GM18870 (cell line): ENCODE measurements at regions not wholly inside any gene's neighbourhood (a gene's known extent, or its start where the extent isn't known, plus 50 kb on each side); places are given as distances from the start of the nearest gene placed in this dataset.
A peak's percentile ranks its signal among the peaks of the same experiment; 100 is the strongest.
"Not testable (repeated sequence)": the region's sequence is repeated elsewhere in the genome, so short reads cannot be mapped to it uniquely, and the experiment has no call there.

Source experiments
- ATAC-seq: cut with Tn5 transposase; IDR thresholded peaks from one replicate; pipeline ENCODE4 v1.9.1; 2021; ENCODE audit warnings: moderate library complexity; ENCODE audit not compliant: unreplicated experiment

GRCh38 chr17:77083531-77083930, 57.2 kb upstream of the SEC14L1 start:
- ATAC-seq: no peak

GRCh38 chr17:77085926-77086432, 54.8 kb upstream of the SEC14L1 start:
- no peak for ATAC-seq

GRCh38 chr17:77086433-77087010, 54.2 kb upstream of the SEC14L1 start:
- no peak for ATAC-seq

GRCh38 chr17:77087650-77088454, 52.9 kb upstream of the SEC14L1 start:
- no peak for ATAC-seq

- ATAC-seq: peak; percentile 82
Observed at GRCh38 chr17:77088455-77089123, 52.2 kb upstream of the SEC14L1 start.

- ATAC-seq: no peak
Observed at GRCh38 chr17:77089124-77089490, 51.7 kb upstream of the SEC14L1 start.

GRCh38 chr17:77089949-77090348, 50.8 kb upstream of the SEC14L1 start:
- not testable (repeated sequence) for ATAC-seq

- no peak for ATAC-seq
Observed at GRCh38 chr17:77090476-77090875, 50.3 kb upstream of the SEC14L1 start.
